ENCODE measurements at regions not wholly inside any gene's neighbourhood (a gene's known extent, or its start where the extent isn't known, plus 50 kb on each side); places are given as distances from the start of the nearest gene placed in this dataset.
A peak's percentile ranks its signal among the peaks of the same experiment; 100 is the strongest.

- no peak for TF ChIP-seq CTCF (conservative IDR thresholded peaks at IDR 0.05; ENCODE audit: control insufficient read depth, insufficient read depth, low read depth, low read length)
- no peak overlapping the region for H3K4me3 ChIP-seq (ENCODE audit: control insufficient read depth, low read depth, low read length)
- no peak for DNase-seq (ENCODE audit: low read depth)
These were observed 782.5 kb downstream of the STPG2 start for GRCh38 chr4:97360733-97361132.

- peak; percentile 58 for DNase-seq (ENCODE audit: low read depth)
- TF ChIP-seq CTCF (conservative IDR thresholded peaks at IDR 0.05; ENCODE audit: control insufficient read depth, insufficient read depth, low read depth, low read length) = no peak
- no peak overlapping the region for H3K4me3 ChIP-seq (ENCODE audit: control insufficient read depth, low read depth, low read length)
These were observed 775.4 kb downstream of the STPG2 start for GRCh38 chr4:97367878-97368277.

GRCh38 chr4:97370568-97370967, 772.7 kb downstream of the STPG2 start:
- DNase-seq (ENCODE audit: low read depth) = peak; percentile 3
- no peak overlapping the region for H3K4me3 ChIP-seq (ENCODE audit: control insufficient read depth, low read depth, low read length)
- TF ChIP-seq CTCF (conservative IDR thresholded peaks at IDR 0.05; ENCODE audit: control insufficient read depth, insufficient read depth, low read depth, low read length) = no peak

- H3K4me3 ChIP-seq (ENCODE audit: control insufficient read depth, low read depth, low read length) = no peak overlapping the region
- DNase-seq (ENCODE audit: low read depth) = no peak
- no peak for TF ChIP-seq CTCF (conservative IDR thresholded peaks at IDR 0.05; ENCODE audit: control insufficient read depth, insufficient read depth, low read depth, low read length)
These were observed 768.8 kb downstream of the STPG2 start for GRCh38 chr4:97374526-97374925.

- H3K4me3 ChIP-seq (ENCODE audit: control insufficient read depth, low read depth, low read length) = no peak overlapping the region
- no peak for DNase-seq (ENCODE audit: low read depth)
- no peak for TF ChIP-seq CTCF (conservative IDR thresholded peaks at IDR 0.05; ENCODE audit: control insufficient read depth, insufficient read depth, low read depth, low read length)
These were observed 756.3 kb downstream of the STPG2 start for GRCh38 chr4:97386969-97387368.

GRCh38 chr4:97394653-97395052, 748.6 kb downstream of the STPG2 start:
- H3K4me3 ChIP-seq (ENCODE audit: control insufficient read depth, low read depth, low read length) = no peak overlapping the region
- TF ChIP-seq CTCF (conservative IDR thresholded peaks at IDR 0.05; ENCODE audit: control insufficient read depth, insufficient read depth, low read depth, low read length) = no peak
- peak; percentile 23 for DNase-seq (ENCODE audit: low read depth)

- no peak for TF ChIP-seq CTCF (conservative IDR thresholded peaks at IDR 0.05; ENCODE audit: control insufficient read depth, insufficient read depth, low read depth, low read length)
- DNase-seq (ENCODE audit: low read depth) = no peak
- no peak overlapping the region for H3K4me3 ChIP-seq (ENCODE audit: control insufficient read depth, low read depth, low read length)
These were observed 747.2 kb downstream of the STPG2 start for GRCh38 chr4:97396097-97396496.

Measured in fibroblast of mammary gland (primary cell).